Right forelimb (tissue), 1 donor: ENCODE measurements at regions not wholly inside any gene's neighbourhood (a gene's known extent, or its start where the extent isn't known, plus 50 kb on each side); places are given as distances from the start of the nearest gene placed in this dataset.
"Not testable (repeated sequence)": the region's sequence is repeated elsewhere in the genome, so short reads cannot be mapped to it uniquely, and the experiment has no call there.

Experiments used
- DNase-seq: peaks from one replicate; pipeline ENCODE4 v3.0.0-alpha.2; 2018

DNA sequence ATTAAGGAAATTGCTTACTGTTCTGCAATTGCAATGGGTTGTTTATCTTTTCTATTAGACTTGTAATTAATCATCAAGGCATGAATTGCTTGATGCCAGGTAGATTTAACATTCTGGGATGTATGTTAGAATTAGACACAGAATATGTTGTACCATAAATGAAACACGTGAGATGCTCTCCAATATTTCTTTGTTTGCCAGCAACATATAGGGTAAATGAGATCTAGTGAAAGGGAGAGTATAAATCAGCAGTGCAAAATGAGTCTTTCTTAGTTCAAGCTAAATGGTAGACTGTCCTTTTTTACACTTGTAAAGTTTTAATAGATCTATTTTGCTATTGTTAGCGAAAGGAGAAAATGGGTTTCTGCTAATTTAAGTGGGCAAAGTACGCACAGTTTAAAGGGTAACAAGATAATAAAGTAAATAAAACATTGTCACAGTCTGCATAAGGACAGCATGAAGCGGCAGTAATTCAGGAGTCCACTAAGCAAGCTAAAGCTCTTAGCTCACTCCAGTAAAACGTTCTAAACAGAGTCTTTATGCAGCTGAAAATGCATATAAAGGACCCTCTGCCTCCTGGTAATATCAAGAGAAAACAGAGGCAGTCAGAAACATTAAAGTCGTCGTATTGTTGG is 1137.1 kb downstream of the OLFM4 start:
- DNase-seq: no peak

- no peak for DNase-seq
Observed at GRCh38 chr13:54173996-54174395, 1145.4 kb downstream of the OLFM4 start.

GRCh38 chr13:54175466-54175865 is 1146.9 kb downstream of the OLFM4 start:
- no peak for DNase-seq

DNA sequence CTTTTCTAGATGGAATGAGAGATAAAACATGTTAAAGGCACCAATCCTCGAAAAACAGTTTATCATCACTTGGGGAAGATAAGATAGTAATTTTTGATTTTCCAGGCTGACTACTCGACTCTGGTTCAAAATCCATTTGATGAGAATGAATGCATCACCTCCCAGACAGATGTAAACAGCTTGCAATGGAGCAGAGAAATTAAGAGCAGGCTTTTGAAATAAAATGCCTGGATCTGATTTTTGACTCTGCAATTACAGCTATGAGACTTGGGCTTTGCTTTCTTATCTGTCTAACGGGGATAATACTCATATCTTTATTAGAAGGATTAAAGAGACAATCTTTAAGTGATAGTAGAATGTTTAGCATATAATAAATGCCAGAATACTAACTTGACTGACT is 1148.9 kb downstream of the OLFM4 start:
- DNase-seq: no peak

- DNase-seq: no peak
Observed at GRCh38 chr13:54183166-54183565, 1154.6 kb downstream of the OLFM4 start.

GRCh38 chr13:54183728-54184127 is 1155.1 kb downstream of the OLFM4 start:
- no peak for DNase-seq

DNA sequence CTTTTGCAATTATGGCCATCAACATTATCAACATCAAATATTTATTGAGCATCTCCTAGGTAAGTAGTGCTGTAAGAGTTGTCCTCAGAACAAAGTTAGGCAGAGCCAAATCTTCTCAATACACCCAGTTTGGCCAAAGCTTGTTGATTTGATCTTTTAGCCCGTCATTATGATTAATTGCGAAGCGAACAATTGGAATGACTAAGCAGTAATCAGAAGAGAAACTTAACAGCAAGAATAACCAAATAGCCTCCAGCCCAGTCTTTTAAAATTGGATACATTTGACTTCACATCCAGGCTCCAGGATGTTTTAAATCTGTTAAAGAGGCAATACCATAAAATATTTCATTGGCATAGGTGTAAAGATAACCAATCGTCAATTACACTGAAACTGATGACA is 1156.0 kb downstream of the OLFM4 start:
- DNase-seq: no peak

DNA sequence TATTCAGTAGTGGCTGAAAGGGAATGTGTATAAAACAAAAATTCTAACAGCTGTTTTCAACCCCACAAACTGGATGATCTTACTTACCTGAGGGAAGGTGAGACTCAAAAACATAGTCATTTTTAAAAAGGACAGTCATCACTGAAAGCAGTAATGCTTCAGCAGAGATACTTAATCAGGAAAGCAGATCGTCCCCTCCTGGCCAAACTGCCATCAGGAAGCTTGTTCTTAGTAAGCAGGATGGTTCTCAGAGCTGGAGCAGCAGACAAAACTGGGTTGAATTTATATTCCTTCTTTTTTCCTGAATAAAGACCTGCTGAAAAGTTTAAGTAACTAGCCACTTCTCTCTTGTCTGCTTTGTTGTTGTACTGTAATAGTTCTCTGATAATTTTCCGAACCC is 1156.5 kb downstream of the OLFM4 start:
- no peak for DNase-seq

GRCh38 chr13:54185785-54186184 is 1157.2 kb downstream of the OLFM4 start:
- no peak for DNase-seq

GRCh38 chr13:54187461-54187860 is 1158.8 kb downstream of the OLFM4 start:
- no peak for DNase-seq

- no peak for DNase-seq
Observed at GRCh38 chr13:54194233-54195024, 1165.8 kb downstream of the OLFM4 start.

DNA sequence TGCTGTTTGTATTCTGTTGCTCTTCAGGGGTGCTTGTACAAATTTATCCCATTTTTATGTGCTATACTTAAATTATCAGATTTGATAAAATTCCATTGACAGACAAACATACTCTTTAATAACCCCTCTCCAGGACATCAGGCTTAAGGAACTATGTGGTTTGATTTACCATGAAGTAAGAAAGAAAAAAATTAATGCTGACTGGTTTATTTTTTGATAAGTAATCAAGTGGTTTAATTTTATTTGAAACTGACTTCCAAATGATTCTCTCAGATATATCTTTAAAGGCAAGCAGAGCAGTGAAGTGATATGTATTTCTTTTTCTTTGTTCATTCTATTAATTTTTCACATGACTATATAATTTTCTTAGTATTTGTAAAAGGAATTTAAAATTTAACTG is 1168.1 kb downstream of the OLFM4 start:
- DNase-seq: no peak

- DNase-seq: no peak
Observed at GRCh38 chr13:54198911-54199310, 1170.3 kb downstream of the OLFM4 start.

DNA sequence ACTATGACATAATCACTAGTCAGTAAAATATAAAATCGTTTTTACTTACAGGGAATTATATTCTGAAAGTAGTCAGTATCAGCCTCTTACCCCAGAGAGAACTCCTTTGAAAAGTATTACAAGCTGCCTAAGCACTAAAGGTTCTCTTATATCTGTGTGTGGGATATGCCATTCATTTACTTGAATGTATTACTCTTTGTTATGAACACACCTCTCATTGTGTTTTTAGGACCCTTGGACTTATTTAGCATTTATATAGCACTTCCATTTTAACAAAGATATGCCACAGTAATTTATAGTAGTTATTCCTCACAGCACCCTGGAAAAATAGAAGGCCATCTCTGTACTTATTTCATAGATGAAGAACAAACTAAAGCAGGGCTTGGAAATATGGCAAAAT is 1178.0 kb downstream of the OLFM4 start:
- no peak for DNase-seq

DNA sequence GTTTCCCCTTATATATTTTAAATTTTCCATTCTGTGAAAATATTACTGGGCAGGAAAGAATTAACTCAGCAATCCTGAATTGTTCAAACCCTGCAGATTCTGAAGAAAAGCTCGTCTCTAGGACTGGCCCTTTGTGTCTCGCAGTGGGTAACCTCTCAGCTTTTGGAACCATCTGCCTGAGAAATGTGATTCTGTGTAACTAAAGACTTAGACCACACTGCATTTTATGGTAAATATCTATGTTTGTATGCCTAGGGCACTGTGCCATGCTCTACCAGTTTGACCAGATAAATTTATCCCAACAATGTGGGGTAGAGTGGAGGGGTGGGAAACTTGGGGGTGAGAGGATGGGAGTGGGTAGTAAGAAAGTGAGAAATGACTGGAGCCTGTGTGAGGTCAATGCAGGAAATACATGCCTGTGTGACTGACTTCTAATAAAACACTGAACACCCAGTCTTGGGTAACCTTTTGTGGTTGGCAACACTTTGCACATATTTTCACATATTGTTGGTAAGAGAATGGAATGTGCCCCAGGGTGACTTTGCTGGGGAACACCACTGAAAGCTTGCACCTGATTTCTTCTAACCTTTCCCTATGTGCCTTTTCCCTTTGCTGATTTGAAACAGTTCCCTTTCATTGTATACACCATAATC is 1181.9 kb downstream of the OLFM4 start:
- DNase-seq: no peak

DNA sequence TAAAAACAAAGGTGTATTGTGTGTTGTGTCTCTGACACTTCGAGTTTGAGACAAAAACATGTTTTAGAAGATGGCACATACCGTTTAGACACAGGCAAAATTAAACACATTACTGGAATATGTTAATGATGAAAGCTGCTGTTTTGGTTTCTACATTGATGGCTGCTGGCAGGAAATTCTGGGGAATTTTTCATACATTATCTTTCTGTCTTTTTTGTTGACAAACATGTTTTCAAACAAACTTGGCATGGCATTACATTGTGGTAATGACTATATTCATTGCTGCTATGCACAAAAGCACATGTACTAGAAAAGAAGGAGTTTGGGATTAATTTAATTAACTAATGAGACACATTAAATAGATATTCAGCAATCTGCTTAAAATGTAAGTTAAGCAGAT is 1187.6 kb downstream of the OLFM4 start:
- DNase-seq: no peak

- no peak for DNase-seq
Observed at GRCh38 chr13:54226876-54227275, 1198.3 kb downstream of the OLFM4 start.

GRCh38 chr13:54232700-54233099 is 1204.1 kb downstream of the OLFM4 start:
- DNase-seq: no peak

DNA sequence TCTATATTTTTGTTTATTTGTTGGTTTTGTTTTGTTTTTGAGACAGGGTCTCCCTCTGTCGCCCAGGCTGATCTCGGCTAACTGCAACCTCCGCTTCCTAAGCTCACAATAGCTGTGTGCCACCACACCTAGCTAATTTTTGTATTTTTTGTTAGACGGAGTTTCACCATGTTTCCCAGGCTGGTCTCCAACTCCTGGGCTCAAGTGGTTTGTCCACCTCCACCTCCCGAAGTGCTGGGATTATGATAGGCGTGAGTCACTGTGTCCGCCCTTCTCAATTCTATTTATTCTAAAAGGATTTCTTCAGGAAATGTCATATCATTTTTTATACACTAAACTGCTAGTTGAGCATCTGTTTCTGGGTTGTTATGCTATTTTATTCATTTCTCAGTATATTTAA is 1206.0 kb downstream of the OLFM4 start:
- DNase-seq: no peak

DNA sequence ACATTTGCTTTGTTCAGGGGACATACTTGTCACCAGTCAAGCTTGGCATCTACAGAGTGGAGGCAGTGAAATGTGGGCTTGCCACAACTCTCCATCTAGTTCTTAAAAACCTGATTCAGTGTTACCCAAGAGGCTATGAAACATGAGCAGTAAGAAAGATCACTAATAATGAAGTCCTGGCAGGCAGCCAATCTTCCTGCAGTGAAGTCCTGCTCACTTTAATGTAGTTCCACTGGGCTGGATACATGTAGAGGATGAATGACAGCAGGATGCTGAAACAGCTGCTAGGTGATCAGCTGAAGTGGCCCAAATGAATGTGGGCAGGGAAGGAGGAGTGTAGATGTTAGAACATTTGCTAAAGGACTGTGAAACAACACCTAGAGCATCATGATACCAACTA is 1213.1 kb downstream of the OLFM4 start:
- no peak for DNase-seq

GRCh38 chr13:54248306-54248705 is 1219.7 kb downstream of the OLFM4 start:
- DNase-seq: no peak

- DNase-seq: no peak
Observed at GRCh38 chr13:54261856-54262255, 1233.2 kb downstream of the OLFM4 start.

DNA sequence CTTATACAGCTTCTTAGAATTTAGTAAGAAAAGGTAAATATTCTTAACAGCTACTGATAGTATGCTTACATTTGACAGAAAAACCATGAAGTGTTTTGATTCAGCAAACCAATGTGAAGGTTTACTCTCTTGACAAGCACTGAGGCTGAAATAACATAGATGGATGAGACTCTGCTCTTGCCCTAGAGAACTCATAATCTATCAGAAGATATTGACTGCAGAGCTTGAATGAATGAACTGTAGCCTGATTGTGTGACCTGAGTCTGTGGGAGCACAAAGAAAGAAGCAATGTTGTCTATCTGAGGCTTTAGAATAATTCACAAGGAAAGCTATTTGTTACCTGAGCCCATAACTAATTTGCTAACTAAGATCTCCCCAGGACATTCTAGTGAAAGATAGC is 1235.3 kb downstream of the OLFM4 start:
- DNase-seq: no peak

GRCh38 chr13:54267253-54267668 is 1238.6 kb downstream of the OLFM4 start:
- DNase-seq: not testable (repeated sequence)
